Testis (tissue), 2 donors: ENCODE measurements at regions not wholly inside any gene's neighbourhood (a gene's known extent, or its start where the extent isn't known, plus 50 kb on each side); places are given as distances from the start of the nearest gene placed in this dataset.

Experiments used
- POLR2A ChIP-seq: fragments of 450-650 bp; IDR thresholded peaks from one replicate; pipeline ENCODE4 v1.6.1; 2017; ENCODE audit warnings: antibody characterized with exemption, mild to moderate bottlenecking, moderate library complexity
- TF ChIP-seq, protein P1 (sequence below), 3 experiments: fragments of 450-650 bp in 2 of 3; fragments of 200-600 bp in 1 of 3; sonication (generic) in 1 of 3; IDR thresholded peaks; one replicate each; pipeline ENCODE4 v1.5.1; 2016 to 2019; ENCODE audit warnings: antibody characterized with exemption in 3 of 3, mild to moderate bottlenecking in 2 of 3, moderate library complexity in 1 of 3

- TF ChIP-seq, protein P1, sequence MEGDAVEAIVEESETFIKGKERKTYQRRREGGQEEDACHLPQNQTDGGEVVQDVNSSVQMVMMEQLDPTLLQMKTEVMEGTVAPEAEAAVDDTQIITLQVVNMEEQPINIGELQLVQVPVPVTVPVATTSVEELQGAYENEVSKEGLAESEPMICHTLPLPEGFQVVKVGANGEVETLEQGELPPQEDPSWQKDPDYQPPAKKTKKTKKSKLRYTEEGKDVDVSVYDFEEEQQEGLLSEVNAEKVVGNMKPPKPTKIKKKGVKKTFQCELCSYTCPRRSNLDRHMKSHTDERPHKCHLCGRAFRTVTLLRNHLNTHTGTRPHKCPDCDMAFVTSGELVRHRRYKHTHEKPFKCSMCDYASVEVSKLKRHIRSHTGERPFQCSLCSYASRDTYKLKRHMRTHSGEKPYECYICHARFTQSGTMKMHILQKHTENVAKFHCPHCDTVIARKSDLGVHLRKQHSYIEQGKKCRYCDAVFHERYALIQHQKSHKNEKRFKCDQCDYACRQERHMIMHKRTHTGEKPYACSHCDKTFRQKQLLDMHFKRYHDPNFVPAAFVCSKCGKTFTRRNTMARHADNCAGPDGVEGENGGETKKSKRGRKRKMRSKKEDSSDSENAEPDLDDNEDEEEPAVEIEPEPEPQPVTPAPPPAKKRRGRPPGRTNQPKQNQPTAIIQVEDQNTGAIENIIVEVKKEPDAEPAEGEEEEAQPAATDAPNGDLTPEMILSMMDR (IDR thresholded peaks at IDR 0.05), result no peak
- TF ChIP-seq POLR2A, result no peak
These were observed 51.1 kb upstream of the CTNND2 start for GRCh38 chr5:11955331-11955730.
